LoVo (cell line): ENCODE measurements at regions not wholly inside any gene's neighbourhood (a gene's known extent, or its start where the extent isn't known, plus 50 kb on each side); places are given as distances from the start of the nearest gene placed in this dataset.

Experiments
- DNase-seq: peaks from one replicate; pipeline ENCODE4 v3.0.0-alpha.2; 2016; ENCODE audit warnings: low spot score

GRCh38 chrX:147699061-147699460 lies 212.7 kb upstream of the FMR1 start:
- DNase-seq = no peak

DNA sequence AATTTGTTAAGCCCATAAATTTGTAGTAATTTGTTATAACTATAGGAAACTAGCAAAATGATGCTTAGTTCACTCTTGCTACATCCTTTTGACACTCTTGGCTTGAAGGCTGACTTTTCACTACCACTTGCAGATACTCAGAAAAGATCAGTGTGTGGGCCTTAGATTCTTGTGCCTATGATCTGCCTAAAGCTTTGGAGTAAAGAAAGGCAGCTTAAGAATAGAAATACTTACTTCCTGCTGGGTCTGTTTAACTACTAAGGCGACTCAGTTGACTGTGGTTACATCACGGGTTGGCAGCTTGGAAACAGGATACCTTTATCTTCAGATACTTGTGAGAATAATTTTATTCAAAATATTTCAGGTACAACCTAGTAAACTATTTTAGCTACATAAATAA lies 201.4 kb upstream of the FMR1 start:
- DNase-seq = no peak

DNA sequence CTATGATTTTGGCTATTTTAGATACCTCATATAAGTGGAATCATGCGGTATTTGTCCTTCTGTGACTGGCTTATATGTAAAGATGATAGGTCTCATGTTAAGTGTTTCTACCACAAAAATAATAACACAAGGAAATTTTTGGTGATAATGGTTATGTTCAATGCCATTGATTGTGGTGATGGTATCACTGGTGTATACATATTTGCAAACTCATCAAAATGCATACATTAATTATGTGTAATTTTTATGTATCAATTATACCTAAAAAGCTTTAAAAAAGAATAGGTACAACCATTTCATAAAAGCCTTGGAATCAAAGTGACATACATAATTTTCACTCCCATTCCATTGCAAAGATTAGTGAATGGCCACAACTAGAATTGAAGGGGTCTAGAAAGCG lies 178.3 kb upstream of the FMR1 start:
- DNase-seq = no peak

DNA sequence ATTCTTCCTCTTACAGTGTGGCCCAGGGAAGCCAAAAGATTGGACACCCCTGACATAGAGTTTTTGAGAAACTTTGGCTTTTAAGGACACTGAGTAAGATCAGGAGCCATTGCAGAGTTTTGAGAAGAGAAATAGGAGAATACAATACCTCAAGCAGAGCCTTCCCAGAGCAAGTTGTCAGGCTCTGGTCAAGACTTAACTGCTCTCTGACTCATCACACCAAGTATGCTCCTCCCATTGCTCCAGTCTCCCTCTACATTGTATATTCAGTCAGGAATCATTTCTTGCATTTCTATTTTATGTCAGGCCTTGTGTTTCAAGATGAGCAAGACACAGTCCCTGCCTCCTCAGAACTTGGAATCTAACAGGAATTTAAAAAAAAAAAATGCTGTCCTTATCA lies 176.4 kb upstream of the FMR1 start:
- DNase-seq = no peak

DNA sequence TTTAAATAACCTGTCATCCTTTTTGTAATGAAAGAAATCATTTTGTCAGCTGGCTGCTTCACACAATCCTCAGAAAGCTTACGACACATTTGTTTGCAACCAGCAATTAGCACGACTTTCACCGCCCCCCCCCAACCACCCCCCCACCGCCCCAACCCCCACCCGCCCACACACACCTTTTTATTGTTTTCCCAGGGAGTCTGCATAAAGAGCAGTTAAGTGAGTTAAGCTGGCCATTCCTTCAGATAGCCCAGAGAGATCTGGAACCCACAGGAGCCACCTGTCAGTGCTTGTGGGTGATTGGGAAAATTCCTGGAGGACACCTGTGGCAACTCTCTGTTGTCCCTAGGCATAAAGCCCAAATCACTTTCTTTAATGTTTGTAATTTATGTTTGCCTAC lies 175.7 kb upstream of the FMR1 start:
- no peak for DNase-seq

- DNase-seq = no peak
Observed at GRCh38 chrX:147737690-147738089, 174.0 kb upstream of the FMR1 start.

GRCh38 chrX:147738265-147738664 lies 173.5 kb upstream of the FMR1 start:
- DNase-seq = no peak

DNA sequence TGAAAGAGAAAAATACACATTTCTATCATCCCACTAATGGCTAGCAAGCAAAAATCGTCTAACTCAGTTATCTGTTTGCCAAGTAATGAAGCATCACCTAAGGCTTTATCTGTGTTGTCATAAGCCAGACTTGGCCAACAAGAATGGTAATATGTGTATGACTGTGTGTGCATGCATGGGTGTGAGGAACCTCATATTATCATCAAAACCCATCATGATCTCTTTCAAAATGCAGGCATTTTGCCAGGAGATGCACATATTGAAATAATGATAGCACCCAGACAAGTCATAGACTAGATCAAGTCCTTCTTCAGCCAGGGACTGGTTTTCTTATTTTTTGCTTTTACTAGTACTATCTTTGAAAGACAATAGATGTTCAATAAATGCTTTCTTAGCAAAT lies 172.5 kb upstream of the FMR1 start:
- DNase-seq = no peak

DNA sequence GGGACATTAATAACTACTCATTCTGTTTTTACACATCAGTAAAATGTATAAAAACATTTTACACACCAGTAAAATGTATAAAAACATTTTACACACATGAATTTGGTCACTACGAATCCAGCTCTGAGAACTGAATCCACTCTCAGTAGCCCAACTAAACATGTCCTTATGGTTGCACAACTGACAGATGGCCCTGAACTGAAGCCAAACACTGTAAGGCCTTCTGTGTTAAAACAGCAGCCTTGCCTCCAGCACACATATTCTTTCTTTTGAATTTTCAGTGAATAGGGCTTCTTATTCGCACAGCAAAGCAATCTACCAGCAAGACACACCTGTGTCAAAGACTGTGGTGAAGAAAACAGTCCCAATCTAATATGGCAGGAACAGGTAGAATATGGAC lies 169.9 kb upstream of the FMR1 start:
- DNase-seq = no peak

GRCh38 chrX:147749308-147749707 lies 162.4 kb upstream of the FMR1 start:
- no peak for DNase-seq

GRCh38 chrX:147757750-147758149 lies 154.0 kb upstream of the FMR1 start:
- DNase-seq = no peak

DNA sequence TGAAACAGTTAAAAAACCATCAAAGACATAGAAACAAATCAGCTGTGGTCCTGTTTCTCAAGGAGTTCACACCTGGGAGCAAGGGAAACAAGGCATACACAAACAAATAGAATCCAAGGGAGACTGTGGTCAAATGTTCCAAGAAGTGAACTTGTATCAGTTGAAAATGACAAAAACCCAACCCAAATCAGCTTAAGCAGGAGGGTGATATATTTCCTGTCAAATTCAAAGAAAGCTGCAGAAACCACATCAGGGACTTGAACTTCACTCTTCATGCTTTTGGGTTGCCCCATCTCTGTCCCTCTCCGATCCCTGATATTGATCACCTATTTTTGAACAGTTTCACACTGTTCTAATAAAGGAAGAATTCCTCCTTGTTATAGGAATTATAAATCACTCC lies 148.6 kb upstream of the FMR1 start:
- DNase-seq = no peak

- DNase-seq = no peak
Observed at GRCh38 chrX:147764868-147765267, 146.9 kb upstream of the FMR1 start.

GRCh38 chrX:147770858-147771257 lies 140.9 kb upstream of the FMR1 start:
- DNase-seq = no peak

DNA sequence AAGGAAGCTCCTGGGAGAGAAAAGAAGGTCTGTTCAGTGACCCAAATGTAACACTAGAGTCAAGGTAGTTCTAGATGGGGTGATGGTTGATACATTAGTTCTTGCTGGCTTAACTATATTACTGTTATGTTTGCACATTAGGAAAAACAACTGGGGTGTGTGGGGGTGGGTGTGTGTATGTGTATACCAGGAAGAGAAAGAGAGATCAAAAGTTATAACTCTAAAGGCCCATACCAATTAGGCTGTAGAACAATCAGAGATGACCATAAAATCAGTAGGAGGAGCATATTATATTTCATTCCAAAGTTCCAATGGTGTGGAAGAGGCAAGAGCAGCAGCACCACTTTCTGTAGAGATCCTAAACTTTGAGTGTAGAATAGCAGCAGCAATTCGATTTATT lies 134.7 kb upstream of the FMR1 start:
- DNase-seq = no peak

DNA sequence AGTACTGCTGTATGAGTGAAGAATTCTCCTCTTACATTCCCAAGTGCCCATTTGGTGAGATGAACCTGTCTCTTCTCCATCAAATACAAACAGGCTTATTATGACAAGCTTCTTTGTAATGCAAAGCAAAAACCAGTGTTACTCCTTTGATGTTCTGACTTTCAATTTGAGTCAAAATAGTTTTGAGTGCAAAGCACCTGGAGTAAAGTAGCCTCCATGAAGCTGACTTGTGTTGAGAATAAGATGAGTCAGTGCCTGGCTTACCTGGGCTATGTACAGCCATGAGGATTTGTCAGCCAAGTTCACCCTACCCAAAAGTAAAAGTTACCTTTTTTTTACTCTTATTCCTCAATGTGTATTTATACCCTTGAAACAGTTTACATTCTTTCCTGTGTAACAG lies 132.5 kb upstream of the FMR1 start:
- DNase-seq = no peak

DNA sequence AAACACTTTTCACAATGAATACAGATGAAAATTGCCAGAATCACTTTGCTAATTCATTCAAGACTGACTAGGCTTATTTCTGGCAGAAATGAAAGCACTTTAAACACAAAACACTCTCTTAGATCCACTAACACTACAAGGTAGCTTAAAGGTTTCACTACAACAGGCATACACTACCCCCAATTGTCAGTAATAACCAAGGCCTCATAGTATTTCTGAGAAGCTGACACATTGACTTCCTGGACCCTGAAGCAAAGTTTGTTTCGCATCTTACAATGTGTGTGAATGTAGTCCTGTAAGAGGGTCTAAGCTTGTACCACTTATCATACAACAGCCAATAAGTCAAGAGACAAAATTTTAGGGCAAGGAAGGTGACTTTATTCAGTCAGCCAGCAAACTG lies 129.9 kb upstream of the FMR1 start:
- DNase-seq = no peak

- DNase-seq = no peak
Observed at GRCh38 chrX:147788641-147789350, 122.9 kb upstream of the FMR1 start.

DNA sequence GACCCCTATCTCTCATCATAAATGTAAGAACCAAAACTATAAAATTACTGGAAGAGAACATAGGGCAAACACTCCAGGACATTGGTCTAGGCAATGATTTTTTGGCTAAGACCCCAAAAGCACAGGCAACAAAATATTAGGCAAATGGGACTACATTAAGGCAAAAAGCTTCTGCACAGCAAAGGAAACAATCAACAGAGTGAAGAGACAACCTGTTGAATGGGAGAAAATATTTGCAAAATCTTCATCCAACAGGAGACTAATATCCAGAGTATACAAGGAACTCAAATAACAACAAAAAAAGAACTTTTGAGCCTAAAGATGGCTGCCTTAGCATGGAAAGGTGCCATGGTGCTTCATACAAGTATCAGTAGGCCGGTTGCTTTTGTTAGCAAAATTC lies 111.1 kb upstream of the FMR1 start:
- no peak for DNase-seq

DNA sequence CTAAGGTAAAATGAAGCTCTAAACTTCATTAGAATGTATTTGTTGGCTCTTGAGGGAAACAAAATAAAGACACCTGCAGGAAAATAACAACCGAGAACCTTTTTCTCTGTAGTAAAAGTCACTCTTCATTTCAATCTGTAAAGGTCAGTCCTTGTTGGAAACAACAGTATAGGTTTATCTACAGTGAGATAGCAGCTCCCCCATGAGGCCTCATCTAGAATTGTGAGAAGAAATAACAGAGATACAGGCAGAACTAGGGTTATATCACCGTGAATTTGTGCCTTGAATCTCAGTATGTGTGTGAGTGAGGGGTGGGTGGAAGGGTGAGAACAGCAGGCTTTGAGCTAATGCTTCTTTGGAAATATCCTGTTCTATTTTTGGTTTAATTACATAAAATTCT lies 107.8 kb upstream of the FMR1 start:
- DNase-seq = peak; percentile 5

- no peak for DNase-seq
Observed at GRCh38 chrX:147811803-147812202, 99.9 kb upstream of the FMR1 start.

GRCh38 chrX:147827070-147827469 lies 84.6 kb upstream of the FMR1 start:
- DNase-seq = no peak

DNA sequence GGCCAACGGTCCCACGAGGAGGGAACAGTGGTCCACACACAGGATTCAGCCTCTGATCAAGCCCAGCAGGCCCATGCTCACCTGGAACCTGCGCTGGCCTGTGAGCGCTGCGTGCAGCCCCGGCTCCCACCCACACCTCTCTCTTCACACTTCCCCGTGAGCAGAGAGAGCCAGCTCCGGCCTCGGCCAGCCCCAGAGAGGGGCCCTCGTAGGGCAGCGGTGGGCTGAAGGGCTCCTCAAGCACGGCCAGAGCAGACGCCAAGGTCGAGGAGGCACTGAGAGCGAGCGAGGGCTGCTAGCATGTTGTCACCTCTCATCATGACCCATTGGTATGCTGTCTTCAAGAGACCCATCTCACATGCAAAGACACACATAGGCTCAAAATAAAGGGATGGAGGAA lies 83.0 kb upstream of the FMR1 start:
- DNase-seq = no peak

- no peak for DNase-seq
Observed at GRCh38 chrX:147832707-147833348, 78.9 kb upstream of the FMR1 start.
